Activated T-cell treated with anti-CD3 and anti-CD28 coated beads for 1 hour (primary cell): ENCODE measurements at regions not wholly inside any gene's neighbourhood (a gene's known extent, or its start where the extent isn't known, plus 50 kb on each side); places are given as distances from the start of the nearest gene placed in this dataset.

ENCODE experiments used
- DNase-seq: peaks from one replicate; pipeline ENCODE4 v3.0.0-alpha.2; 2020; ENCODE audit warnings: low read depth

DNA sequence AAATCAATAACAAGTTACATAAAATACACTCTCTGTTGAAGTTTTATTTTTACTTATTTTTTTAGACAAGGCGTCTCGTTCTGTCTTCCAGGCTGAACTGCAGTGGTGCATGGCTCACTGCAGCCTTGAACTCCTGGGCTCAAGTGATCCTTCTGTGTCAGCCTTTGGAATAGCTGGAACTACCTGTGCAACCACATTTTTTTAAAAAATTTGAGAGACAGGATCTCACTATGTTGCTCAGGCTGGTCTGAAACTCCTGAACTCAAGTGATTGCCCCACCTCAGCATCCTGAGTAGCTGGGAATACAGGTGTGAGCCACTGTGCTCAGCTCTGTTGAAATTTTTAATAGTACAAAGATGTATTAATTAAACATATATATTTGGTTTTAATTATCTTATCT is 614.3 kb upstream of the ARRDC4 start:
- DNase-seq, result no peak

DNA sequence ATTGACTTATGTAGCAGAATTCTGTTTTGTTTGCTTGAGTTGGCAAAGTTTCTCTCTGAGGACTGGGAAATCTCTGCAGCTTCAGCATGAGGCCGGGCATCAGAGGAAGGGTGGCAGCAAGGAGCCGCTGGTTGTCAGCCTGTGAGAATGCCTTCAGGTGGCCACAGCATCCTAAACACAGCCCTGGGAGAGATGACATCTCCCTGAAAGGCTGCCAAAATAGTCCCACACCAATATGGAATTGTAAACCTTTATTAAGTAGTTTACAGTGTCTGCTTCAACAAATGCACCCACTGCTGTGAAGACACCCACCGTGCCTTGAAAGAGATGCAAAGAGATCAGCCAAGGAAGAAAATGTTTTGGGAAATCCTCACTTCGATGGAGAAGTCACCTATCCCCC is 609.7 kb upstream of the ARRDC4 start:
- no peak for DNase-seq

DNA sequence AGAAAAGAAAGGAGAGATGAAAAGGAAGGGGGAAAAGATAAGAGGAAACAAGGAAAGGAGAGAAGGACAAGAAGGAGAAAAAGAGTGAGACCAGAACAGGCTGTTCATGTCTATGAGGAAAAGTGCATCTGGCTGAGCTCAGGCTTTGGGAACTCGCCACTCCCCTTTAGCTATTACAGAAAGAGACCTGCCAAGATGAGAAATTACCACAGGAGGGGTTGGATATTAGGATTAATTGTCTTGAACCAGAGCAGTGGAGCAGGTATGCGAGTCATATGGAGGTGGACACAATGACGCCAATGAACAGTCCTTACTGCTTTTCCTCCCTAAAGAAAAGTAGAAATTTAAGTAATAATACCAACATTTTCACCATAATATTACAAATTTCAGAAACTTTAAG is 577.0 kb upstream of the ARRDC4 start:
- no peak for DNase-seq

DNA sequence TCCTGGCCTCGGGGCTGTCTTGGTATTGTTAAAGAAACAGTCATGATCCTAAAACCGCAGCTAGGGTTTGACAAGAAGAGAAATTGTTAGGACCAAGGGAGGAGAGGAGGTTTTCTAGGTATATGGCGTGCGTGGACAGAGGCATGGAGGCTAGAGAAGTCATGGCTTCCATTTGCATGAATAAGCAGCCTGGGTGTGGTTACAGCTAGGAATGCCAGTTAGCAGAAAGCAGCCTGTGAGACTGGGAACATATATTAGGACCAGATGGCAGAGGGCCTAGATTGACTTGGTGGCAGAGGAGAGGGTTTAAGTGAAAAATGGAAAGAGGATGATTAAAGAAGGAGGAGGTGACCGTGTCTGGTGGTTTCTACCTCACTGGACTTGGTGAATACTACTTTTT is 573.6 kb upstream of the ARRDC4 start:
- DNase-seq, result no peak

DNA sequence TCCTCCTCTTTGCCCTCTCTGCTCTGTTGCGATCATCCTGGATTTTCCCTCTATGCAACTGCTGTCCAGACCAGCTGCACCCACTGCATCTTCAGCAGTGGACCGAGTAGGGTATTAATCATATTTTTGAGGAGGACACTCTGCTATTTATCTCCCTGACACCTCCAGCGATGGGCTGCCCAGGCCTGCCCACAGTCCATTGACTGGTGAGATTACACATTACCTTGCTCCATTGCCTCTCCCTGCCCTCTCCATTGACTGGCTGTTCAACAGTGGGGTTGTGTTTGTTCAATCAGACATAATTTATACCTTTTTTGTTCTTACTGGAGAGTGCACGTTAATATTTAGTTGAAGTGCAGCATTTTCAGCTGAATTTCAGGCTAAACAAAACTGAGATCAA is 559.3 kb upstream of the ARRDC4 start:
- no peak for DNase-seq

DNA sequence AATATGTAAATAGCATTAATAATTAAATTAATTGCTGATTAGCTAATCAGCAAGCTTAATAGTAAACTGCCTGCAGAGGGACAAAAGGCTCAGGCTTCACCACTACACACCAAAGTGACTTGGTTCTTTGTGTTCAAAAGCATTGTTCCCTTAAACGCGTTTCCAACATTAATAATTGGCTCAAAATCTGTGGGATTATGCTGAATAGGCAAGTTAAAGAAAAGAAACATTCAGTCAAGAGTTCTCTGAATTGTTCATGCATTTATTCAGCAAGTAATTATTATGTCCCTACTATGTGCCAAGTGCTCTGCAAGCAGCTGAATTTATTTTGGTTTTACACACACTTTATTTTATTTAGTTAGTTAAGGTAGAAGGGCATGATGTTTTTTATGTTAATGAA is 558.5 kb upstream of the ARRDC4 start:
- no peak for DNase-seq

DNA sequence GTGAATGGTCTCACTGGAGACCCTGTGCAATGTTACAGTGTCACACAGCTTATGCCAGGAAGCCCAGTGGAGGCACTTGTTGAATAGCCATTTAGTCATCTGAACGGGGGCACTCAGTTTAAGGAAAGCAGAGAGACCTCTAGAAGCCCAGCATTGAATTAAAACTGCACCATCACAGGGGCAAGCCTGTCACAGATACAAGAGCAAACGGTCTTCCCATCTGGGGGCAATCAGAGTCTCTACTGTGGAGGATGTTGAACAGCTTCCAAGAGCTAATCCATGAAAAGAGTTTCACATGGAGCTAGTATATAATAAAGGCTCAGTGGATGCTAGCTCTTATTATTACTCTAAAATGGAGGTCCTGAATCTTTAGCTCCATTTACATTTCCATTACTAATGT is 553.7 kb upstream of the ARRDC4 start:
- DNase-seq, result no peak

DNA sequence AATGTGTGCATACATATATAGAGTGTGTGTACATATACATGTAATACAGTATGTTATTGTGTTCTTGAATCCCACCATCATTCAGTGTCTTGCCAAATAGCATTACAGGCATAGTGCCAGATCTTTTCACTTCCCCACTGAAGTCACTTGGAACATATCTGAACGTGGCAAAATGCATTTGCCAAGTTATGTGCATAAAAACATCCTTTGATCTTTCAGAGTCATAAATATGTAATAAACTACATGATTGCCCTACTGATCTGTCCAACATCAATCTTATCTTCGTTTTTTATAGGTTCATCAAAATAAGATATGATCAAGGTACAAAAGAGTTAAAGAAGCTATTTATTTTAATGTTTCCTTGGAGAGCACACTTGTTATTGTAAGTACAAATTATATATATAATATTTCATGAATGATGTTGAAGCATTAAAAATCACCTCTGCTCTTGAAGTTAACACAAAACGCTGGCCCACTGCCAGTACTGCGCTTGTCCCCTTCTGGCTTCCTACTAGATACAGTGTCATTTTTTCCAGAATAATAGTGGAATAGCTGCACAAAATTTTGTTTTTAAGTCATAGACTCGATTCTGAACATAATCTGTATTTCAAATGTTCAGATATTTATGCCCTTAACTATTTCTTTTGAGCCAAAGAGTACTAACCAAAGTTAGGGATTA is 549.5 kb upstream of the ARRDC4 start:
- DNase-seq, result no peak

DNA sequence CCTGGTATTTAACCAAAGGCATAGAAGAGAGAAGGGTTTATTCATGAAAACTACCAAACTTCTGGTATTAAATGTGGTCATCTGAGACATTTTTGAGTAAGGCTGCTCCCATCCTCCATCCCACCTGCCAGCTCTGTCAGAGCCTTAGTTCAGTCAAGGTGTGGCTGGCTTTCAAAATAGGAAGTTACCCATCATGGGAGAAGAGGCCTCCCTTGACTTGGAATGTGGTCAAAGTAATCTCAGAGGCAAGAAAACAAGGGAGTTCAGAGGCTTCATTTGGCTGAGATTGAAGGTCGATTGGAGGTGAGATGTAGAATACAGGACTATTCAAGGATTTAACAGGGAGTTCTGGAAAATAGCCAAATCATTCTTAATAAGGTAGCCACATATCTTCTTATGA is 540.4 kb upstream of the ARRDC4 start:
- no peak for DNase-seq

DNA sequence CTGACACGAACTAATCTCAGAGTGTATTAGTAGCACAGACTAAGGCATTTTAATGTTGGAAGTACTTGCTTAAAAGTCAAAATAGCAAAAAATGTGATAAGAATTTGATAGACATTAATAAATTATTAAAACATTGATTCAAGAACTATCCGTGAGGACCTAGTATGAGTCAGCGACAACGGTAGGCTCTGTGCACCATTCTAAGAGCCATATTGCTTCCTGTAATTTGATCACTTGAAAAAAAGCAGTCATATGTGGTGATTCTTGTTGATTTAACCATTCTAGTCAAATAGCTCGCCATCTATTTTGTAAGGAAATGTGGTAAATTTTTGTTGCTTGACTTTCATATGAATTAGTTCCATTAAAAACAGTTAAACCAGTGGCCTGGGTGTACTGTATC is 534.9 kb upstream of the ARRDC4 start:
- no peak for DNase-seq

DNA sequence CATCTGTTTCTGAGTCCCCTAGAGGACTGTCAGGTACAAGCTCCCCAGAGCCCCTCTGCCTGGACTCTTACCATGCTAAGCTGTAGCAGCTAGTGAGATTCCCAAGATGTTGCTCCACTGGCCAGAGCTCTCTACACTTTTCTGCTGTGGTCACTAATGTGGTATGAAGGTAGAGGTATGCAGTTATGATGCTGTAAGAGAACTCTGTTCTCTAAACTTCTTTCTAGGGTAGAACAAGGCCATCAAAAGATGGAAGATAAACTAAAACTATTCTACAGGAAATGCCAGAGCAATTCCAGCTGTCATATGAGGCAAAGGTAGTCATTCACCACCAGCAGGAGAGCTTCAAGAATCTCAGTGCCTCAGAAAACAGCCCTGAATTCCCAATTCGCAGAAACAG is 517.4 kb upstream of the ARRDC4 start:
- DNase-seq, result no peak

DNA sequence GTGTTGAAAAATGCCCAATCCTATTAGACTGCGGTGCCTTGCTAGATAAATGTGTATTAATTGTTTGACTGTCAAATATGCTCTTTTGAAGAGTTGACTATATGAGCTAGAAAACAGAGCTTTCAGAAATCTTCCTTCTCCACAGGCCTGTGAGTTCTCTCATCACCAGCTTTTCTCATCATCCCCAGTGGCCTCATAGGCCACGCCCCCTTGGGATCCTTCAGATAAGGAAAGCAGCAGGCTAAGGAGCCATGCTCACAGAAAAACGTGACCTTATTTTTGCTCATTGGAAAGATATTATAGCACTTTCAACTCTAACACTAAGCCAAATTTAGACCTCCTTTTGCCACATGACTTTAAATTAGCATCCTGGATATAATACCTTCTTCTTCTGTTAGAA is 514.4 kb upstream of the ARRDC4 start:
- DNase-seq, result no peak

DNA sequence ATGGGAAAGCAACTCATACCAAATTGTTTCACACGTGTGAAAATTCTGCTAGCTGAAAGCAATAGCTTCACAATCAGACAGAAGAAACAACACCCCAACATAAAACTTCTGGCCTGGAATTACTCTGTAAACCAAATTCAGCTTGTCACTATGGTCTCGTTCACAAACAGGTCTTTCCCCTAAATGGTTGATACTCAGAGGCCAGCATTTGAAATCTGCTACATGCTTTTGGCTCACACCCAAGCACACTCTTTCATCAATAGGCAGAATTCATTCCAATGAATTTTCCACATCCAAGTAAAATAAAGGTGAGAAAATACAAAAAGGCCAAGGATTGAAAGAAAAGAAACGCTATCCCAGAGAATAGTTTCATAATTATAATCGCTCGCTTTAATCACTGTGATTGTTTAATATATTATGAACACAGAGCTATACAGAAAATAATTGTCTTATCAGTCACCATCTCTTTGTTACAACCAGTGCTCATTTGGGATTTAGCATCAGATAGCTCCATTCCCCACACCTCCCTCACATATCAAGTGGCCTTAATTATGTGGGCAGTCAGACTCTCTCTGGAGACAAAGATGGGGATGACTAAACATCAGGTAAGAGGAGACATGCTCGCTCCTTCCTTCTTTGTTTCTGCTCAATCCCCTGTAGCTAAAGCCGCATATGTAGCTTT is 503.8 kb upstream of the ARRDC4 start:
- DNase-seq, result no peak

DNA sequence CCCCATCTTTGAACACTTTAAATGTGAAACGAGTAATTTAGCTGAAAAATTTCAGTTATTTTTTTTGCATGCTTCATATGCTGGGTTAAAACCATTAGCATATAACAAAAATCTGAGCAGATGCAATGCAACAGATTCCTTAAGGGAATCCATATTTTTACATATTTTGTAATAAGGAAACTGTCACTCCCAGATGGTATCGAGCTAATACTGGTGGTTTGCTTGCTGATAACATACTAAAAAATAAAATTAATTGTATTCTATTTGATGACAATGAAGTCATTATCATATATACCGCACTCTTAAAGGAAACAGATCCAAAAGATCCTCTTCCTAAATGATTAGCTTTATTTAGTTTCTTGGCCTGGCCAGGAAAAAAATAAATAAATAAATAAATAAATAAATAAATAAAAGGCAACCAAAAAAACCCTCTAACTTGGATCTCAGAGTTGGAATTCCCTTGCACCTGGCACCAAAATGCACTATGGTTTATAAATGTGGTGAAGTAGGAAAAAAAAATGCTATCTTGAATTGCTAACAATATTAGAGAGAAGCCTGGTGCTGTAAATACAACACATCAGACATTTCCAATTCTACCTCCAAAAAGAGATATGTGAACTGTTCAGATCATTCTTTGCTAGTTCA is 503.2 kb upstream of the ARRDC4 start:
- DNase-seq, result no peak

DNA sequence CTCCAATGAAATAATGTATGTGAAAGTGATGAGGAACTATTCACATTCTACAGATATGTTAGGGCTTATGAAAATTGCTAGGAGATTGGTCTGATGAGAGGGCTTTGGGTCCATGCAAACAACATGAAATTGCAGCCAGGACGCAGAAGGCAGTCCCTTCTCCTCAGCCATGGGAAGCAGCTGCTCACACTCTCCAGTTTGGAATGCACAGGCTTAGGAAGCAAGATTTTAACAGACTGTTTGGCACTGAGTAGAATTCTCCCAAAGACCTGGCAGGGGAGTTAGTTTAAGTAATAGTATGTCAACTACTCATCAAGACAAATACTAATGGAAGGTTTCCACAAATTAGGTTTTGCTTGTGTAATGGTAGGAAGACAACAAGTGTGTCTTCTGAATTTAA is 500.7 kb upstream of the ARRDC4 start:
- no peak for DNase-seq

DNA sequence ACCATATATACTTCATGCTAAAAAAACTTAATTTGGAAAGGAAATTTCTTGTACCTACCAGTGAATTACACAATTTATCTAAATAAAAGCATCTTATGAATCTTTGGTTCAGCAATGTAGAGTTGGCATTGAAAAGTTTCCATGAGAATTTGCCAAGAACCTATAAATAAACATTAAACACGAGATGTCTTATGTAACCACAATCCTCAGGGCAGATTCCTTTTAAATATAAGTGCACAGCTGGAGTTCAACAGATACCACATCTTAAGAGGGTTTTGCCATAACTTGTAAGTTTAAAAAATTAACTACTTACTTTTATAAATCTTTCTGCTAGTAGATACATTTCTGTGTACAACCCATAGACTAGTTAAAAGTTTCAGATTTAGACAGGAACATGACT is 499.3 kb upstream of the ARRDC4 start:
- DNase-seq, result no peak

DNA sequence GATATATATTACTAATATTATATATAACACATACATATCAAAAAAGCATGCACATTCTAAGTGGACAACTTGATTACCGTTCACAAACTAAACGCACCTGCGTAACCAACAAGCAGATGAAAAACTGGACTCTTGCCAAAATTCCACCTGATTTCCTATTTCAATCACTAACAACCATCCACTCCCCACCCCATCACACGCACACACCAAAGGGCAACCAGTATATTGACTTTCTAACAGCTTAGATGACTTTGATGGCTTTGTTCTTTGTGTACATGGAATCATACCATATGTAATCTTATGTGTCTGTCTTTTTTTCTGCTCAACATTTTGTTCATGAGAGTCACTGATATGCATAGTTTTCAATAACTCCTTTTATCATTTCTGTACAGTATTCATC is 496.8 kb upstream of the ARRDC4 start:
- no peak for DNase-seq

DNA sequence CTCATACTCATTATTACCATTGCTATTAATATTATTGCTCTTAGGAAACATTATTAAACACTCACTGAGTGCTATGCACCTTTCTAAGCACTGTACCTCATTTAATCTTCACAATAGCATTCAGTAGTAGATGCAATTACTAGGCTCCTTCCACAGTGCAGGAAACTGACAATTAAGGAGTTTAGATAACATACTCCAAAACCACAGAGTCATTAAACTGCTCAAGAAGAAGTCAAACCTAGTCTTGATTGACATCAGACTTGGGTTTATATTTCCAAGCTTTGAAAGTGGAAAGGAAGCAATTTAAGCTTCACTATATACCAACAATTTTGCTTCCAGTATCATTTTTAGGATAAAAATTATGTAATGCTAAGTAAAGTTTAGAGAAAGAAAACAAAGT is 490.1 kb upstream of the ARRDC4 start:
- no peak for DNase-seq

DNA sequence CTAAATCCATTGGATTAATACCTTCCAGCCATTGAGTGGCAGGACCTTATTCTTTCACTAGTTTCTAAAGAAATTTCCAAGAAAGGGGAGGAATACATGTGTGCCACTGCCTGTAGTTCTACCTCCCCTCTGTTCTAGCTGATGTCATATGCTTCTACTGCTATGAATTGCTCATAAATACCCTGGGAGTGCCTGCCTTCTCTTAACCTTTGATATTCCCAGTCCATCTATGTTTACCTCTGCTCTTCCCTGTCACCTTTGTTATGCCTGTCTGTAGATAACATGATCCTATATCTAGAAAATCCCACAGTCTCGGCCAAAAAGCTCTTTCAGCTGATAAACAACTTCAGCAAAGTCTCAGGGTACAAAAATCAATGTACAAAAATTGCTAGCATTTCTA is 486.9 kb upstream of the ARRDC4 start:
- DNase-seq, result no peak

DNA sequence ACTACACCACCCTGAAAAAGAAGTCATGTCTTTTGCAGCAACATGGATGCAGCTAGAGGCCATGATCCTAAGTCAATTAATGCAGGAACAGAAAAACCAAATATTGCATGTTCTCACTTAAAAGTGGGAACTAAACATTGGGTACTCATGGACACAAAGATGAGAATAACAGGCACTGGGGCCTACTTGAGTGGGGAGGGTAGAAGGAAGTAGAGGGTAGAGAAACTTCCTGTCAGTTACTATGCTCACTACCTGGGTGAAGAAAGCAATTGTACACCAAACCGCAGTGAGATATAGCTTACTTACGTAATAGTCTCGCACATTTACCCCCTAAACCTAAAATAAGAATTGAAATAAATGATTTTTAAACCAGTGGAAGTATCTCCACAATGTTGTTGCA is 480.5 kb upstream of the ARRDC4 start:
- DNase-seq, result no peak

DNA sequence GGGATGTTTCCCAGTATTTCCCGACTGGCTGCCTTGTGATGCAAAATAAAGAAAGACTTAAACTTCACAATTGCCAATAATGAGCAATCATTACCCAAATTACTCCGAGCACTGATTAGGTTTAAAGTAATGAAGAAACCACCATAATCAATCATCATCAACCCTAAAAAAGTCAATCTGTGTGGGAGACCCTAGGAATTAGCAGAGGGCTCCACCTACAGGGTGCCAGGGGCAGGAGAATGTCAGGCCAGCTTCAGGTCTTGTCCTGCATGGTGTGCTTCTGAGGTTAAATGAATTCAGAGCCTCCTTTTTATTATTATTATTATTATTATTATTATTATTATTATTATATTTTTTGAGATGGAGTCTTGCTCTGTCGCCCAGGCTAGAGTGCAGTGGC is 478.0 kb upstream of the ARRDC4 start:
- DNase-seq, result no peak

DNA sequence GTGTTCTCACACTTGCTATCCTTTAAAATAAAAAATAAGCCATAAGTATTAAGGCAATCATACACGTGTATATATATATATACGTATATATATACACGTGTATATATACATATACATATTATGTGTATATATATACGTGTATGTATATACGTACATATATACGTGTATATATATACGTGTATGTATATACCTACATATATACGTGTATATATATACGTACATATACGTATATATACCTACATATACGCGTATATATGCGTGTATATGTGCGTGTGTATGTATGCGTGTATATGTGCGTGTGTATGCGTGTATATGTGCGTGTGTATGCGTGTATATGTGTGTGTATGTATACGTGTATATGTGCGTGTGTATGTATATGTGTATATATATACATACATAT is 477.3 kb upstream of the ARRDC4 start:
- DNase-seq, result no peak

DNA sequence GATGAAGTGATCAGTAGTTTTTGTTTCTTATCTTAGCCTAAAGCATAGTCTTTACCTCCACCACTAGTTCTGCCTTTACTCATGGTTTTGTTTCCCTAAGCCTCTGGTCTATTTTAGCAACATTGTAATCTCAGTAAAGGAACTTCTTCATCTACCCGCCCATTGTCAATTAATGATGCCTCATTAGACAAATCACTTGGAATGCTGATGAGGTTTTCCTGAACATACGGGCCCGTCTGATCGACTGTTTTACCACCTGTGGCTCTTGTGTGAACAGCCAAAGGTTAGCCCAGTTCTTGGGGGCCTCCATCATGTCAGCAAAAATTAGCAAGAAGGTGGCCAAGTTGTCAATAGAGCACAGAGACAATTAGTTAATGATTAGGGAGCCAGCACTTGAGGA is 470.1 kb upstream of the ARRDC4 start:
- DNase-seq, result no peak

DNA sequence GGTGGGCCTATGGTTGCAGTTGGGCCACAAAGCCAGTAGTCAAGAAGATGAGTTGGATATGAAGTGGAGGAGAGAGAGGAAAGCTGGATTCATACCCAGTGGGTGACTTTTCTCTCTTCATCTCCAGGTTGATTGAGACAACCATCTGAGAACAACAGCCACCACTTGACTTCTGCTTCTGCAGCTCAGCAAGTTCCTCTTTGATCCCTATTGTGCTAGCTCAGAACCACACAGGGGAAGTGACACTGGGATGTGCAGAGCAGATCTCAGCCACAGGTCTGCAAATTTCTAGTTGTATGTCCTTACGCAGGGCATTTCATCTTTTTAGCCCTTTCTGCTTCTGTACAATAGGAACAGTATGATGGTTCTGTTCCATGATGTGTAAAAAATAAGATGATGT is 459.2 kb upstream of the ARRDC4 start:
- DNase-seq, result no peak
